GM12892 (cell line): ENCODE measurements at regions not wholly inside any gene's neighbourhood (a gene's known extent, or its start where the extent isn't known, plus 50 kb on each side); places are given as distances from the start of the nearest gene placed in this dataset.

ENCODE experiments used
- POLR2A ChIP-seq: IDR thresholded peaks from 2 replicates; pipeline ENCODE4 v1.6.1; 2011; ENCODE audit warnings: low read depth, low read length, control low read depth
- POLR2AphosphoS5 ChIP-seq: IDR thresholded peaks from 2 replicates; pipeline ENCODE4 v1.6.1; 2011; ENCODE audit warnings: low read depth, low read length, control low read depth

DNA sequence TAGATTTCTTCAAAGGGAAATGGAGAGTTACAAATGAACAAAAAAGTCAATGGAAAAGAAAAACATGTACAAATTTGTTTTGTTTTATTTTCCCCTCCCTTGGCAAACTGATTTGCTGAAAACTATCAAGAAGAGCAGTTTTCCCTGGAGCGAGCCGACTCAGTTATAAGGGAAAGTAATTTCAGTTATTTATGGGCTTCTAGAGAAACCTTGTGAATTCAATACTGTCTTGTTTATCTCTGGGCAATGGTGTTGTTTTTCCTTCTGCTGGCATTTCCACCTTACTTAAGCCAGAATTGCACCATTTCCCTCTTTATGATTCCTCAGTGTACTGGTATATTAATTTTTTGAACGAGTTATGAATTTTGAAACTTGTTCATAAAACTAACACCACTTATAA, 1163.6 kb downstream of the CDH12 start:
- TF ChIP-seq POLR2AphosphoS5: no peak
- TF ChIP-seq POLR2A: no peak
